ENCODE measurements at regions not wholly inside any gene's neighbourhood (a gene's known extent, or its start where the extent isn't known, plus 50 kb on each side); places are given as distances from the start of the nearest gene placed in this dataset.

DNA sequence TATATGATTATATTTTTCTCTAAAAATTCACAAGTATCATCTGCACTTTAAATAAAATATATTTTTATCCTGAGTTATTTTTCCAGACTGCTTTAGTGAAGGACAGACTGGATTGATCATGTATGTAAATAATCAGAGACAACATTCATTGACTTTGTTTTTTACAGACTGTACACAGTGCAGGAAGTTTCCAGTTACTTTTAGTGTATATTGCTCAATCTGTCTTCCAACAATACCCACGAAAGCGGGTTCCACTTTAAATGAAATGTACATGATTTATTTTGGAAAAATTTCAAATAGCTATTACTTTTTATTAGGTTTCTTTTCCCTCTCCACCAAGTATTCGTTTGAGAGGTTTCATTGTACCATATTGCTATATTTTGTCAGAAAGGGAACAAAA, 497.0 kb downstream of the FSCB start (continued):
- no peak for TF ChIP-seq BCL3 (IDR thresholded peaks at IDR 0.05)
- TF ChIP-seq JUNB (IDR thresholded peaks at IDR 0.05) = no peak
- no peak for TF ChIP-seq CHD4 (IDR thresholded peaks at IDR 0.05; ENCODE audit: borderline replicate concordance)
- no peak for TF ChIP-seq PHF8 (IDR thresholded peaks at IDR 0.05; ENCODE audit: borderline replicate concordance, low read depth)
- no peak for TF ChIP-seq ESRRA (IDR thresholded peaks at IDR 0.05; ENCODE audit: borderline replicate concordance, low read length)
- TF ChIP-seq, protein P1, sequence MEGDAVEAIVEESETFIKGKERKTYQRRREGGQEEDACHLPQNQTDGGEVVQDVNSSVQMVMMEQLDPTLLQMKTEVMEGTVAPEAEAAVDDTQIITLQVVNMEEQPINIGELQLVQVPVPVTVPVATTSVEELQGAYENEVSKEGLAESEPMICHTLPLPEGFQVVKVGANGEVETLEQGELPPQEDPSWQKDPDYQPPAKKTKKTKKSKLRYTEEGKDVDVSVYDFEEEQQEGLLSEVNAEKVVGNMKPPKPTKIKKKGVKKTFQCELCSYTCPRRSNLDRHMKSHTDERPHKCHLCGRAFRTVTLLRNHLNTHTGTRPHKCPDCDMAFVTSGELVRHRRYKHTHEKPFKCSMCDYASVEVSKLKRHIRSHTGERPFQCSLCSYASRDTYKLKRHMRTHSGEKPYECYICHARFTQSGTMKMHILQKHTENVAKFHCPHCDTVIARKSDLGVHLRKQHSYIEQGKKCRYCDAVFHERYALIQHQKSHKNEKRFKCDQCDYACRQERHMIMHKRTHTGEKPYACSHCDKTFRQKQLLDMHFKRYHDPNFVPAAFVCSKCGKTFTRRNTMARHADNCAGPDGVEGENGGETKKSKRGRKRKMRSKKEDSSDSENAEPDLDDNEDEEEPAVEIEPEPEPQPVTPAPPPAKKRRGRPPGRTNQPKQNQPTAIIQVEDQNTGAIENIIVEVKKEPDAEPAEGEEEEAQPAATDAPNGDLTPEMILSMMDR (IDR thresholded peaks at IDR 0.05) = no peak
- TF ChIP-seq EP300 (IDR thresholded peaks at IDR 0.05) = no peak

DNA sequence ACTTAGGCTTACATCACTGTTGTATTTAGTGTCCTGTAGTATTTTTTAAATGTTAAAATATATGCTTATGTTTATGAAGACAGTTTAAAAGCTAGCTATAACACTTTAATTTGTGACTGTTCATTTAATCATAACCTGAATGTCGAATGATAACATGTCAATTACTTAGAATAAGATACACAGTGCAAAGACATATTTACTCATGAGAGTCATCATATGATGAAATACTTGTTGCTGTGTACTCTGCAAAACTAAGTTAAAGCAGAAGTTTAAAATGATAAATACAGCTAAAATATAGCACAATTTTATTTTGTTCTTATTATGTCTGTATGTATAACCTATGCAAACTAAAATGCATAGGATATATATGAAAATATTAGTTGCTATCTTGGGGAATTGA, 497.4 kb downstream of the FSCB start:
- ChIA-PET POLR2A (no interaction called here), CTCF (no interaction called here)
- TF ChIP-seq USF2 (IDR thresholded peaks at IDR 0.05) = no peak
- 0% methylated on average over 1 of the region's 1 CpG for WGBS (ENCODE audit: missing lambda C conversion rate)
- H3K9me3 ChIP-seq = no peaks in the 10 kb centered on the region
- ATAC-seq = no peak
- no peak overlapping the region for H3K4me3 ChIP-seq
- DNase-seq (ENCODE audit: low read depth in 1 of 2, low spot score in 1 of 2) = no peak
- H3K27ac ChIP-seq = no peak overlapping the region
- H3K4me2 ChIP-seq = no peak overlapping the region
- FAIRE-seq = no peak
- no peaks in the 10 kb centered on the region for H3K4me1 ChIP-seq

DNA sequence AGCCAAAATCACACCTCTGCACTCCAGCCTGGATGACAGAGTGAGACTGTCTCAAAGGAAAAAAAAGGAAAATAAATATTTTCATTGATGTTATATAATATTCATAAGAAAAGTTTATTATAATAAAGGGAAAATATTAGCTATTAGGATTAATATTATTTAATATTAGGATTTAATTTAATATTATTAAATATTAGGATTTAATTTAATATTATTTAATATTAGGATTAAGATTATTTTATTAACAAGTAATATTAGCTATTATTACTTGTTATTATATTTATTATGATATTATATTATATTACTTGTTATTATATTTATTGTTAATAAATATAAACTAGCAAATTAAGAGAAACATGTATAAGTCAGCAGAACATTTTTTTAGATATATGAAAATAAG, 518.1 kb downstream of the FSCB start:
- FAIRE-seq (no peak), DNase-seq (ENCODE audit: low read depth in 1 of 2, low spot score in 1 of 2) (no peak), ATAC-seq (no peak)
- Histone ChIP-seq H3K9me3 (no peaks in the 10 kb centered on the region), H3K4me3 (no peak overlapping the region), H3K27ac (no peak overlapping the region), H3K4me1 (no peaks in the 10 kb centered on the region), H3K4me2 (no peak overlapping the region)
- CTCF ChIA-PET = no interaction called here
- POLR2A ChIA-PET = no interaction called here
- TF ChIP-seq HOXB5 (CRISPR knock-in tag; IDR thresholded peaks at IDR 0.05) (no peak), BCL3 (IDR thresholded peaks at IDR 0.05) (no peak), PBX3 (IDR thresholded peaks at IDR 0.05) (no peak), SMC3 (IDR thresholded peaks at IDR 0.05) (no peak), CBX2 (IDR thresholded peaks at IDR 0.05; ENCODE audit: borderline replicate concordance, low read depth) (no peak), POLR2A (IDR thresholded peaks at IDR 0.05; ENCODE audit: low read length) (no peak), HMGXB4 (CRISPR knock-in tag; IDR thresholded peaks at IDR 0.05; ENCODE audit: borderline replicate concordance) (no peak), KDM1A (IDR thresholded peaks at IDR 0.05; ENCODE audit: low read depth) (no peak)
